ENCODE measurements at regions not wholly inside any gene's neighbourhood (a gene's known extent, or its start where the extent isn't known, plus 50 kb on each side); places are given as distances from the start of the nearest gene placed in this dataset.

DNA sequence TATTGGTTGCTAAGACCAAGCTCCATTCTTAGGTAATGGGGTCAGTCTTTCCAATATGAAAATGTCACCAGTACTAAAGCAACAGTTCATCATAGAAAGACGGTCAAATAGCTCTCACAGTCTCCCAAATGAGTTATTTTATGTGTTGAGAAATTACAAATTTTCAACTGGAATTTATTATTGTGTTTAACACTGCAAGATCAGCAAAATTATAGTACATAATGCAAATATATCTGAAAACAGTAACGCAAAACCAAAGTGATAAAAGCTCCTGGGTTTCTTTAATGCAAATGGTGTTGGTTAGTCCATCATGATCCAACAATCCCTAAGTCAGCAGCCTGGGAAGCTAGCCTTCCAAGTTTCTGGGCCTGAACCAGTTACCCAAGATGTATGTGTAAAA, 61.5 kb upstream of the EGFL6 start:
- Histone ChIP-seq H2BK20ac (ENCODE audit: low read length) (no peak overlapping the region), H2BK5ac (ENCODE audit: low read depth, low read length) (no peak overlapping the region), H3K9me3 (ENCODE audit: insufficient read depth in 2 of 2, low read depth in 1 of 2, low read length in 1 of 2) (no peaks in the 10 kb centered on the region), H3K14ac (ENCODE audit: insufficient read length) (no peak overlapping the region), H3K56ac (replicated peaks; ENCODE audit: insufficient read length, low read depth, low read length) (no peak overlapping the region), H4K8ac (ENCODE audit: extremely low read depth, insufficient read depth, low read length) (no peak overlapping the region), H3K4me3 (ENCODE audit: extremely low read depth in 1 of 4, insufficient read depth in 2 of 4, low read depth in 3 of 4, low read length in 4 of 4) (no peak overlapping the region), H2AFZ (ENCODE audit: low read length) (no peak overlapping the region), H4K20me1 (replicated peaks in 1 of 2; ENCODE audit: control insufficient read depth in 1 of 2, insufficient read depth in 2 of 2, low read length in 2 of 2) (no peaks in the 10 kb centered on the region), H3K4me1 (replicated peaks in 1 of 4; ENCODE audit: control insufficient read depth in 3 of 4, insufficient read depth in 4 of 4, low read length in 3 of 4) (no peaks in the 10 kb centered on the region), H3K79me1 (ENCODE audit: low read depth, low read length) (no peaks in the 10 kb centered on the region), H3K23ac (ENCODE audit: insufficient read length) (no peak overlapping the region), H3K27ac (ENCODE audit: low read depth, low read length) (no peak overlapping the region), H3K18ac (ENCODE audit: extremely low read depth, low read length) (no peak overlapping the region), H3K23me2 (ENCODE audit: low read depth, low read length) (no peaks in the 10 kb centered on the region; the same call in 1 of the 2 replicates), H3K27me3 (replicated peaks in 1 of 4; ENCODE audit: control insufficient read depth in 3 of 4, extremely low read depth in 1 of 4, insufficient read depth in 3 of 4, low read length in 3 of 4) (no peaks in the 10 kb centered on the region), H3K4ac (replicated peaks; ENCODE audit: insufficient read length, low read depth, low read length) (no peak overlapping the region), H4K5ac (ENCODE audit: insufficient read length, low read depth, low read length) (no peak overlapping the region), H3K4me2 (ENCODE audit: insufficient read depth in 1 of 2, low read depth in 2 of 2, low read length in 2 of 2) (no peak overlapping the region), H2BK120ac (replicated peaks; ENCODE audit: low read depth, low read length) (no peak overlapping the region), H3K36me3 (ENCODE audit: control insufficient read depth in 2 of 4, insufficient read depth in 4 of 4, low read length in 3 of 4) (no peaks in the 10 kb centered on the region), H3K9ac (replicated peaks in 1 of 4; ENCODE audit: extremely low read depth in 1 of 4, low read depth in 3 of 4, low read length in 3 of 4) (no peak overlapping the region), H2AK5ac (ENCODE audit: low read depth, low read length) (no peak overlapping the region), H2BK12ac (ENCODE audit: low read depth, low read length) (no peak overlapping the region), H3K79me2 (ENCODE audit: control insufficient read depth in 1 of 2, insufficient read depth in 2 of 2, low read length in 2 of 2) (no peaks in the 10 kb centered on the region), H4K91ac (replicated peaks; ENCODE audit: insufficient read length, low read length) (no peak overlapping the region), H2BK15ac (ENCODE audit: low read length) (no peak overlapping the region)
- 95% methylated on average over 2 of the region's 2 CpGs; no CpG with 5 or more reads in 1 of the 2 experiments for WGBS, 2 experiments (ENCODE audit: extremely low coverage in 1 of 2, insufficient coverage in 1 of 2, insufficient read length in 1 of 2, insufficient replicate concordance in 2 of 2, low coverage in 1 of 2, low lambda C conversion rate in 2 of 2, missing lambda C conversion rate in 1 of 2)
- FAIRE-seq (no peak), DNase-seq (ENCODE audit: low read depth in 1 of 2, low spot score in 2 of 2) (no peak)
- CTCF ChIA-PET (ENCODE audit: partially characterized antibody): interaction anchor here (1.0 to 6.2 kb wide), 7 partner anchors 12 to 283 kb away, joined by 3 to 58 read pairs (median 5); no protein-coding TSS in a partner anchor
- POLR2A ChIA-PET (ENCODE audit: partially characterized antibody): no interaction called here
- no peak for TF ChIP-seq RBBP5 (IDR thresholded peaks at IDR 0.05; ENCODE audit: borderline replicate concordance, low read depth, low read length)
- no peak for TF ChIP-seq SP1 (IDR thresholded peaks at IDR 0.05; ENCODE audit: low read depth, low read length)
- TF ChIP-seq, protein P1, sequence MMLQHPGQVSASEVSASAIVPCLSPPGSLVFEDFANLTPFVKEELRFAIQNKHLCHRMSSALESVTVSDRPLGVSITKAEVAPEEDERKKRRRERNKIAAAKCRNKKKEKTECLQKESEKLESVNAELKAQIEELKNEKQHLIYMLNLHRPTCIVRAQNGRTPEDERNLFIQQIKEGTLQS (IDR thresholded peaks at IDR 0.05; ENCODE audit: insufficient read depth, low read depth, low read length): no peak
- TF ChIP-seq SP4 (IDR thresholded peaks at IDR 0.05; ENCODE audit: low read length): no peak
- no peak for TF ChIP-seq JUND (IDR thresholded peaks at IDR 0.05; ENCODE audit: low read length)
- no peak for TF ChIP-seq KDM5A (IDR thresholded peaks at IDR 0.05; ENCODE audit: low read length)
- TF ChIP-seq SP2 (IDR thresholded peaks at IDR 0.05; ENCODE audit: low read length): no peak
- TF ChIP-seq SIRT6 (IDR thresholded peaks at IDR 0.05; ENCODE audit: low read length): no peak
- TF ChIP-seq TEAD4 (IDR thresholded peaks at IDR 0.05; ENCODE audit: low read depth, low read length): no peak
- TF ChIP-seq, protein P2, sequence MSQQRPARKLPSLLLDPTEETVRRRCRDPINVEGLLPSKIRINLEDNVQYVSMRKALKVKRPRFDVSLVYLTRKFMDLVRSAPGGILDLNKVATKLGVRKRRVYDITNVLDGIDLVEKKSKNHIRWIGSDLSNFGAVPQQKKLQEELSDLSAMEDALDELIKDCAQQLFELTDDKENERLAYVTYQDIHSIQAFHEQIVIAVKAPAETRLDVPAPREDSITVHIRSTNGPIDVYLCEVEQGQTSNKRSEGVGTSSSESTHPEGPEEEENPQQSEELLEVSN (IDR thresholded peaks at IDR 0.05): no peak
- TF ChIP-seq, protein P3, sequence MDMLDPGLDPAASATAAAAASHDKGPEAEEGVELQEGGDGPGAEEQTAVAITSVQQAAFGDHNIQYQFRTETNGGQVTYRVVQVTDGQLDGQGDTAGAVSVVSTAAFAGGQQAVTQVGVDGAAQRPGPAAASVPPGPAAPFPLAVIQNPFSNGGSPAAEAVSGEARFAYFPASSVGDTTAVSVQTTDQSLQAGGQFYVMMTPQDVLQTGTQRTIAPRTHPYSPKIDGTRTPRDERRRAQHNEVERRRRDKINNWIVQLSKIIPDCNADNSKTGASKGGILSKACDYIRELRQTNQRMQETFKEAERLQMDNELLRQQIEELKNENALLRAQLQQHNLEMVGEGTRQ (IDR thresholded peaks at IDR 0.05; ENCODE audit: low read length): no peak
- no peak for TF ChIP-seq EGR1 (IDR thresholded peaks at IDR 0.05; ENCODE audit: borderline replicate concordance, low read depth, low read length)
- TF ChIP-seq YY1 (IDR thresholded peaks at IDR 0.05; ENCODE audit: low read depth, low read length): no peak
- TF ChIP-seq BRCA1 (IDR thresholded peaks at IDR 0.05; ENCODE audit: low read depth, low read length): no peak
- TF ChIP-seq POU5F1 (IDR thresholded peaks at IDR 0.05; ENCODE audit: low read depth, low read length): no peak

All from H1 (cell line).